Osteocyte (in vitro differentiated cells): ENCODE measurements at regions not wholly inside any gene's neighbourhood (a gene's known extent, or its start where the extent isn't known, plus 50 kb on each side); places are given as distances from the start of the nearest gene placed in this dataset.
"Not testable (repeated sequence)": the region's sequence is repeated elsewhere in the genome, so short reads cannot be mapped to it uniquely, and the experiment has no call there.

Experiments used
- DNase-seq: peaks from one replicate; pipeline ENCODE4 v3.0.0; 2021; ENCODE audit warnings: mixed read lengths; ENCODE audit not compliant: unreplicated experiment; ENCODE audit errors: extremely low spot score
- H3K27ac Mint-ChIP-seq: one replicate; pipeline ENCODE4 v1.8.0; 2021; ENCODE audit warnings: mild to moderate bottlenecking, mixed read lengths; ENCODE audit not compliant: unreplicated experiment
- H3K27me3 Mint-ChIP-seq: one replicate; pipeline ENCODE4 v1.8.0; 2021; ENCODE audit warnings: mixed read lengths; ENCODE audit not compliant: unreplicated experiment
- H3K36me3 Mint-ChIP-seq: one replicate; pipeline ENCODE4 v1.8.0; 2021; ENCODE audit warnings: mixed read lengths; ENCODE audit not compliant: unreplicated experiment
- H3K4me1 Mint-ChIP-seq: one replicate; pipeline ENCODE4 v1.8.0; 2021; ENCODE audit warnings: mixed read lengths; ENCODE audit not compliant: unreplicated experiment
- H3K4me3 Mint-ChIP-seq: one replicate; pipeline ENCODE4 v1.8.0; 2021; ENCODE audit warnings: mild to moderate bottlenecking, moderate library complexity, mixed read lengths; ENCODE audit not compliant: unreplicated experiment
- H3K9me3 Mint-ChIP-seq: one replicate; pipeline ENCODE4 v1.8.0; 2021; ENCODE audit warnings: mixed read lengths; ENCODE audit not compliant: unreplicated experiment
- CTCF ChIP-seq: fragments of 200-600 bp; sonication (generic); IDR thresholded peaks from 2 replicates; pipeline ENCODE4 v1.5.0; 2021; ENCODE audit warnings: antibody characterized with exemption, mild to moderate bottlenecking, moderate library complexity

GRCh38 chr5:56737002-56737621 is 78.2 kb upstream of the MAP3K1 start:
- no peaks in the 10 kb centered on the region for H3K27me3 Mint-ChIP-seq
- no peak for DNase-seq
- peaks cover 25% of the 10 kb centered on the region for H3K4me1 Mint-ChIP-seq
- no peaks in the 10 kb centered on the region for H3K9me3 Mint-ChIP-seq
- H3K4me3 Mint-ChIP-seq, result no peak overlapping the region
- no peak for TF ChIP-seq CTCF
- H3K27ac Mint-ChIP-seq, result no peak overlapping the region
- no peaks in the 10 kb centered on the region for H3K36me3 Mint-ChIP-seq

GRCh38 chr5:56735849-56736641 is 79.3 kb upstream of the MAP3K1 start:
- no peak for DNase-seq
- H3K9me3 Mint-ChIP-seq, result no peaks in the 10 kb centered on the region
- no peak overlapping the region for H3K4me3 Mint-ChIP-seq
- peaks cover 25% of the 10 kb centered on the region for H3K4me1 Mint-ChIP-seq
- H3K27ac Mint-ChIP-seq, result no peak overlapping the region
- H3K36me3 Mint-ChIP-seq, result no peaks in the 10 kb centered on the region
- TF ChIP-seq CTCF, result no peak
- H3K27me3 Mint-ChIP-seq, result no peaks in the 10 kb centered on the region

GRCh38 chr5:56734091-56734694 is 81.2 kb upstream of the MAP3K1 start:
- Mint-ChIP-seq H3K27ac (no peak overlapping the region), H3K27me3 (no peaks in the 10 kb centered on the region), H3K36me3 (no peaks in the 10 kb centered on the region), H3K4me1 (peaks cover 25% of the 10 kb centered on the region), H3K4me3 (no peak overlapping the region), H3K9me3 (no peaks in the 10 kb centered on the region)
- DNase-seq, result no peak
- no peak for TF ChIP-seq CTCF

- Mint-ChIP-seq H3K27me3 (no peaks in the 10 kb centered on the region), H3K27ac (no peak overlapping the region), H3K4me3 (no peak overlapping the region), H3K9me3 (no peaks in the 10 kb centered on the region), H3K4me1 (peaks cover 25% of the 10 kb centered on the region), H3K36me3 (no peaks in the 10 kb centered on the region)
- no peak for DNase-seq
- TF ChIP-seq CTCF, result no peak
These were observed 81.8 kb upstream of the MAP3K1 start for GRCh38 chr5:56733580-56733979.

GRCh38 chr5:56732121-56732520 is 83.2 kb upstream of the MAP3K1 start:
- no peak for TF ChIP-seq CTCF
- no peak for DNase-seq
- no peaks in the 10 kb centered on the region for H3K9me3 Mint-ChIP-seq
- H3K36me3 Mint-ChIP-seq, result no peaks in the 10 kb centered on the region
- H3K4me3 Mint-ChIP-seq, result no peak overlapping the region
- no peaks in the 10 kb centered on the region for H3K27me3 Mint-ChIP-seq
- peaks cover 25% of the 10 kb centered on the region for H3K4me1 Mint-ChIP-seq
- no peak overlapping the region for H3K27ac Mint-ChIP-seq

GRCh38 chr5:56731473-56731872 is 83.9 kb upstream of the MAP3K1 start:
- not testable (repeated sequence) for H3K27me3 Mint-ChIP-seq, H3K4me3 Mint-ChIP-seq, H3K9me3 Mint-ChIP-seq, H3K27ac Mint-ChIP-seq, DNase-seq, H3K36me3 Mint-ChIP-seq
- peaks cover 21% of the 10 kb centered on the region for H3K4me1 Mint-ChIP-seq
